Right ventricle myocardium inferior (tissue), 1 donor: ENCODE measurements at regions not wholly inside any gene's neighbourhood (a gene's known extent, or its start where the extent isn't known, plus 50 kb on each side); places are given as distances from the start of the nearest gene placed in this dataset.
"Not testable (repeated sequence)": the region's sequence is repeated elsewhere in the genome, so short reads cannot be mapped to it uniquely, and the experiment has no call there.

Experiments used
- ATAC-seq: fragments of 200-7000 bp; cut with Tn5 transposase; one replicate; pipeline ENCODE4 v1.9.1; 2020; ENCODE audit warnings: mild to moderate bottlenecking, moderate library complexity
- DNase-seq: peaks from one replicate; pipeline ENCODE4 v3.0.0; 2021; ENCODE audit errors: missing footprints
- intact Hi-C: fragments of 100-400 bp; cut with DNase I; formaldehyde crosslinking; loops from one replicate; pipeline ENCODE4 v1.11.0; 2022
- donor health status: DM: no; HTN: yes; CAD: no; lungs with severe emphysema.

DNA sequence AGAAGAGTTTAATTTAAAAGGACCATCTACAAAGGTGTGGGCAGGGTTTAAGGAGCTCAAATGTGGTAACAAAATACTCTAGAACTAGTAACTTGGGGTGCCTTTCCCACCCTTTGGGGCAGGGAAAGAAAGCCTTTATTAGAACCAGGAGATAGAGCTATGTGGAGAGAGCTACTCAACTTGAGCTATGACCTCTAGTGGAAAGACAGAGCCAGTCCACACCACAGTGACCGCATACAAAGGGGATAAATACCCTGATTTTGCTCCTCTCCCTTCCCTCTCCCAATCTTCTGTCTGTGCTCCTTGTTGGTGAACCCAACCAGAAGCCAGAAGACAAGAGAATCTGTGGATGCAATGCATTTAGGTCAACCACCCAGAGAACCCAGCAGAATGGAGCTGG lies 54.4 kb upstream of the JAK1 start:
- DNase-seq (no peak), ATAC-seq (no peak)
- intact Hi-C loops: no loop called here

DNA sequence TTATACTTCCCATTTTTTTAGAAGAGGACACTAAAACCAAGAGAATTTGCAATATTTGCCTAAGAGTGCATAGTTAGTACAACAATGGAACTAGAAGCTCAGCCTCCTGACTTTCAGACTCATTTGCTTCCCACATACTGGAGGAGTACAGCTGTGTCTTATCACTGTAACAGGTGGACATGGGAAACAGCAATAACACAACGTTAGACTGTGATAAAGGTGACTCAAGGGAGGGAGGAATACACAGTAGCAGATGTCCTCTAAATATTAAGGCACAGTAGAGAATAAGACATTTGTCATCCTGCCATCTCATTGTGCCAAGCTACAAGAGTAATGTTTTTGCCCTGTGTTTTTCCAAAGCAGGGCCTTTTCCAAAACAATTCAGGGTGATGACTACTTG lies 55.4 kb upstream of the JAK1 start:
- ATAC-seq (peak; percentile 66), DNase-seq (no peak)
- intact Hi-C loops: no loop called here

DNA sequence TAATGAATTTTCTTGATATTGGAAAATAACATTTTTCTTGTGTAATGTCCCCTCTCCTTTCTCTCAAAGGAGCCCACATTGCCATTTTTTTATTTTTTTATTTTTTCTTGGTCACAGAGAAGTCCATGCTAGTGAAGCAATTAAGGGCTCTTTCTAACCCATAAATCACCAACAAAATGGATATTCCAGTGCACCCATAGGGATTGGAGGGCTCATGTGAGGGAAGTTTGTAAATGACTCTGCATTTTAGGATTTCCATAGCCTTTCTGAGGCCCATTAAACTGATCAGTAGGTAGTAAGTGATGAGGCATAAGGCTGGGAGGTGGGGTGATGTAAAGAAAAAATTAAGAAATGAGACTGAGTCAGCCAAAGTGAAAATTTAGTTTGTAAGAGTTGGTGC lies 55.9 kb upstream of the JAK1 start:
- ATAC-seq (peak; percentile 5), DNase-seq (no peak)
- intact Hi-C loops: no loop called here

DNA sequence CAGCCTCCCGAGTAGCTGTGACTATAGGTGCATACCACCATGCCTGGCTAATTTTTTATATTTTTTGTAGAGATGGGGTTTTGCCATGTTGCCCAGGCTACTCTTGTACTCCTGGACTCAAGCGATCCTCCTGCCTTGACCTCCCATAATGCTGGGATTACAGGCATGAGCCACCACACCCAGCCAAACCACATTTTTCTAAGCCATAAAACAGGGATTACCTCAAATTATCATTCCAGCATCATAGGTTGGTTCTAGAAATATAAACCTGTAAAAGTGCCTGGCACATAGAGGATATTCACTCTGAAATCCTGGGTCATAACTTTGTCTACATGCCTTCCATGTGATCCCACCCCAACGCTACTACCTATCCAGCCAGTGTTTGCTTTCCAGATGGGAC lies 59.4 kb upstream of the JAK1 start:
- DNase-seq (no peak), ATAC-seq (no peak)
- intact Hi-C loops: no loop called here

DNA sequence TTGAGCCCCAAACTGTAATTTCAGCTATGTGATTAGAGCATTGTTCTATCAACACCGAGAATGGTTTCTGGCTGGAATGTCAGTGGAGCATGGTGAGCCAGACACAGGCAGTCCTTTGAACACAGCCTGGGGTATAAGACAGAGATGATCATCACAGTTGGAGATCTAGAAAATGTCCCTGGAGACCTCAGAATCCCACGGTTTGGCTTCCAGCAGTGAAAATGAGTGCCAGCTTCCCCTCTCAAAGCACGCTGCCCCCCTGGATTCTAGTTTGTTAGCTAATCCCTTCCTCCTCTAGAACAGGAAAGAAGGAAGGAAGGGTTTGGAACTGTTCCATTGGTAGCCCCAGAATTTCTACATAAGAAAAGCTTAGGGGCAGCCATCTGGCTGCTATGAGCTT lies 59.9 kb upstream of the JAK1 start:
- intact Hi-C loops: no loop called here
- DNase-seq (no peak), ATAC-seq (no peak)

DNA sequence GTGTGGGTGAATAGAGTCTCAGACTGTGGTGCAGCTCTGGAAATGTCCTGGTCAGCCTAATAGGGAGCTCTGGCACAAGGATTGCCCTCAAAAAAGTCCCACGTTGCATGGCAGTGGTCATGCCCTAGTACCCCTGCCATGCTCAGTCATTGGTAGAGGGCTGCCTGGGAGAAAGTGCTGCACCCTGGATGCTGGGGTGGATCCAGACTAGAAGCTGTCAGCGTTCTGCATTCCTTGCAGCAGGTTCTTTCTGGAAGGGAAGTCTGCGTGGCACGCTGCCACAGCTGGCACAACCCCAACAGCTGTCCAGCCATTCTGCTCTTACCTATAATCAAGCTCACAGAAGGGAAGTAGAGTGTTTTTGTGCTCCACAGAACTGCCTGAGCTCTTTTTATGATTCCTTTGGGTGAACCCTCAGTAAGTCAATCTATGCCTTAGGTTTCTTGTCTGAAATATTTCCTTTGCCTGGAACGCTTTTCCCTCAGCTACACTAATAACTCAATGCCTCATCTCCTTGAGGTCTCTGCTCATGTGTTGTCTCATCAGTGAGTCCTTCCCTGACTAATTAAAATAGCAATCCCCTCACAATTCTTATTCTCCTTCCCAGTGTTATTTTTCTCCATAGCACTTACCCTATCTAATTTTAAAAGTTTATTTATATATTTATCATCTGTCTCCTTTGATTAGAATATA lies 61.5 kb upstream of the JAK1 start:
- ATAC-seq (peak; percentile 57), DNase-seq (peak; percentile 76)
- intact Hi-C loops: no loop called here

DNA sequence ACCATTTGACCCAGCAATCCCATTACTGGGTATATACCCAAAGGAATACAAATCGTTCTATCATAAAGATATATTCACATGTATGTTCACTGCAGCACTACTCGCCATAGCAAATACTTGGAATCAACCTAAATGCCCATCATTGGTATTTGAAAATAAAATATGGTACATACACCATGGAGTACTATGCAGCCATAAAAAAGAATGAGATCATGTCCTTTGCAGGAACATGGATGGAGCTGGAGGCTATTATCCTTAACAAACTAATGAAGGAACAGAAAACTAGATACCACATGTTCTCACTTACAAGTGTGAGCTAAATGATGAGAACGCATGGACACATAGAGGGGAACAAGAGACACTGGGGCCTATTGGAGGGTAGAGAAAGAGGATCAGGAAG lies 63.1 kb upstream of the JAK1 start:
- DNase-seq, intact Hi-C loops, ATAC-seq: not testable (repeated sequence)

DNA sequence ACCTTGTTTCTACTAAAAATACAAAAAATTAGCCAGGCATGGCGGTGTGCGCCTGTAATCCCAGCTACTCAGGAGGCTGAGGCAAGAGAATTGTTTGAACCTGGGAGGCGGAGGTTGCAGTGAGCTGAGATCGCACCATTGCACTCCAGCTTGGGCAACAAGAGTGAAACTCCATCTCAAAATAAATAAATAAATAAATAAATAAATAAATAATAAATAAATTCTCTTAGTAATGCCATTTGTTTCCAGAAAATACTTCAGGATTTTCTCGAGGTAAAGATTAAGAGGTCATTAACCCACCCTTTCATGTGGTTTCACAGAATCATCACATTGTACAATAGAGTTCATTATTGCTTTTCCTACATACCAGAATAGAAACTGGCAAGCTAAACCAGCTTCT lies 68.5 kb upstream of the JAK1 start:
- DNase-seq, ATAC-seq, intact Hi-C loops: not testable (repeated sequence)

DNA sequence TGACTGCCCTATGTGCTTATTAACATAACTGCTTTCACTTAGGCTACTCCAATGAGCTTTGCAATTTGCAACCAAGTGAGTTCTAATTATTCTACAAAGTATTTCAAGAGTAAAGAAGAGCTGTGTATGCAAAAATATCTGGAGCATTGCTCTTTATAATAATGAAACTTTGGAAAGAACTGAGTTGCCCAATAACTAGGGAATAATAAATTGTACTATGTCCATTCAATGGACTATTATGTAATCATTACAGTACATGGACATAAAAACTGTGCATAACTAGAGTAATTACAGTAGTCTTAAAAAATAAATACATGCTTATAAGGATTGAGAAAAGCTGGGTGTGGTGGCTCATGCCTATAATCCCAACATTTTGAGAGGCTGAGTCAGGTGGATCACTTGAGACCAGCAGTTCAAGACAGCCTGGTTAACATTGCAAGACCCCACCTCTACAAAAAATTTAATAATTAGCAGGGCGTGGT lies 70.3 kb upstream of the JAK1 start:
- DNase-seq: no peak
- intact Hi-C loops: no loop called here
- no peak for ATAC-seq

DNA sequence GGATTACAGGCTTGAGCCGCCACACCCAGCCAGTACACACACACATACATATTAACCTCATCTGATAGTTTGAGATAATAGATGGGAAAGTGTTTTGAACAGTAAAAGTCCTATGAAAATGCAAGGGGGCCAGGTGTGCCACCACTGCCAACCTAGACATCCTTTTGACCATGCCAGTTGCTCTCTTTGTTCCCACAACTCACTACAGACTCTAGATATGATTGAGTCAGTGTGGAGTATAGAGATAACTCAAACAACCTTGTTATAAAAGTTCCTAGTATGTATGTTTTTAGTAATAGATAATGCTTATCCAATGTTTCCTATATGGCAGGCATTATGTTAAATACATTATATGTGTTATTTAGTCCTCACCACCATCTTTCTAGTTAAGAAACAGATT lies 72.7 kb upstream of the JAK1 start:
- intact Hi-C loops: no loop called here
- no peak for DNase-seq
- no peak for ATAC-seq

DNA sequence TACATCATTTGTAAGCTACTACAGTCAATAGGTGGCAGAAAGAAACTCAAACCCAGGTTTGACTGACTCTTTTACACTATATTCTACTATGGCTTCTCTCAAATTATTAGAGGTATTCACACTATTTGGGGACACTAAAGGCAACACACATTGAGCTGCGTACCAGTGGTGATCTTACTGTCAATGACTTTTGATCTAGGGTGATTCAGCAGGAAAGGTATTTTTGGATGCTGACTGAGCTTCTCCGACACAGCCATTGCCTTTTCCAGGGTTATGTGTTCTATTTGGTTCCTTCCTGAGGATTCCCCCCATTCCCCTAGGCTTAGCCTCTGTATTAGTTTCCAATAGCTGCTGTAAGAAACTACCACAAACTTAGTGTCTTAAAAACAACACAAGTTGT lies 73.2 kb upstream of the JAK1 start:
- intact Hi-C loops: no loop called here
- DNase-seq (no peak), ATAC-seq (no peak)

DNA sequence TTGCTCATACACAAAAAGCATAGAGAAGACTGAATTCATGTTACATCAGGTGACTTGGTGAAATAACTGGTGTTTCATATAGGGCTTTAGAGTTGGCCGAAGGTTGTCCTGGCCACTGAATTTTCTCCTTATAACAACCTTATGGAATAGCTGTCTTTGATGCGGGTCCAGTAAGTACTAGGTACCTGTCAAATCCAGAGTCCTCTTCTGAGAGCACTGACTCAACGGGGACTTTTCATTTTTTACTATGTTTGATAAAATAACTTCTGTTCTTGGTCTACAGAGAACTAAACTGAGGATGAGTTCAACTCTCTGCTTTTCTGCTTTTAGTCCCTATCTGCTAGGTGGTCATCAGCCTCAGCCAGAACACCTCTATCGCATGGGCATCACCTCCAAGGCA lies 76.1 kb upstream of the JAK1 start:
- no peak for DNase-seq
- intact Hi-C loops: no loop called here
- no peak for ATAC-seq

DNA sequence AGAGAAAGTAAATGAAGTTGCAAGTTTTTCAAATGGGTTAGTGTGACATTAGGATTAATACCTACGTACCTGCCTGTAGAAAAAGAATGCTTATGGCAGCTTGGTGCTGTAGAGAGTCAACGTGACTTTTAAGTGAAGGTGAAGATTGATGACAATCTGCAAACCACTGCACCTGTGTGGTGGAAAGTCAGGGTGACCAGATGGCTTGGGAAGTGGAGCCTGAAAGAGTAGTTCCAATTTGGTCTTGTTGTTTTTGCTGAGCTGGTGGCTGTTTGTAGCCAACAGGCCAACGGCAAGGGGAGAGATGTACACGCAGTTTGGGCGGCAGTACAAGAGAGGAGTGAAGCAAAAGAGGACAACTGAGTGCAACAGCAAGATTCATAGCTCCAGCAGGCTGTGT lies 78.1 kb upstream of the JAK1 start:
- intact Hi-C loops: no loop called here
- no peak for ATAC-seq

DNA sequence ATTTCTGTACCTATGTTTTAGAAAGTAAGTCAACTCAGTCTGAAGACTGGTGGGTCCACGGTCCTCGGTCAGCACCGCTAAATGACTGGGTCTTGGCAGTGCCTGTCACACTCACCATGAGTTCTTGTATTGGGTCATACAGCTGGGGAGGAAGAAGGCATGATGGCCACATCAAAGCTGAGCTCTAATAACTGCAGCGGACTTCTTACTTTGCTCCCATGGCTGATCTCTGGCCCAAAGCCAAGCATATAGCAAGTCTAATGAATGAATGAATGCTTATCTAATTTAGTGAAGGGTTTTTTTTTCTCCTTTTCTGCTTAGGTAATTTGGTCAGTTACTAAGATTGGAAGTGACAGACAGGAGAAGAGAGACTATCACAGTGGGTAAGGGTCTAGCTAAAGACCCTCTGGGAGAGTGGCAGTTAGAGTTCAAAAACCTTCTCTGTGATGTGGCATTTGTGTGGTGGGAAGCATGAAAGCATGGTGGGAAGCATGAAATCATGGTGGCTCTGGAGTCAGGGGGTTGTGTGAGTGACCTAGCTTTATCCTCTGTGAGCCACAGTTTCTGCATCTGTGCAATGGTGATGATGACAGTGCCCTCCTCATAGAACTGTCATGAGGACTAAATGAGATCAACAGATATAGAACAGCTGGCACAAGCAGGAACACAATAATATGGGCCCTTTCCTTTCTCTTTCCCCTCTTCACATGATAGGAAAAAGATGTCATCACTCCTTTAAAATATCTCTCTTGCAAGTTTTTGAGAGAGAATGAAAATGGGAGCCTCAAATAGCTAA lies 78.9 kb upstream of the JAK1 start:
- intact Hi-C loops: no loop called here

More for the DNA sequence above, 78.1 kb upstream of the JAK1 start:
- DNase-seq: no peak

DNA sequence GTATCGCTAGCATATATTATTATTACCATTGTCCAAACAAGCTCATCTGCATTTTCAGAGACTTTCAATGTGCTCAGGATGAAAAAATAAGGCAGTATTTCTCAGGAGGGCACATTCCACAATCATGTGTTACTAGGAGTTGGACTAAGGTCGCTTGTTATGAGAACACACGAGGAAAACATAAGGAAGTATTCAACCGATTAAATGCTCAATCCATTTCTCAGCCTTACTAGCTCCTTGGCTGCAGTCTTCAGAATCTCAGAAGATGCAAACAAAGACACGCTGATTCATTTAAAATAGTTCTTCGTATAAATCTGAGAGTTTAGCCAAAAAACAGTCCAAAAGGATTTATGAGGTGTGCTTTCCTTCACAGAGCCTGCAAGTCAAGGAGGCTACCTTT lies 82.0 kb upstream of the JAK1 start:
- intact Hi-C loops: no loop called here
- no peak for DNase-seq
- ATAC-seq: no peak

More for the DNA sequence above, 78.9 kb upstream of the JAK1 start:
- DNase-seq (no peak), ATAC-seq (no peak)

DNA sequence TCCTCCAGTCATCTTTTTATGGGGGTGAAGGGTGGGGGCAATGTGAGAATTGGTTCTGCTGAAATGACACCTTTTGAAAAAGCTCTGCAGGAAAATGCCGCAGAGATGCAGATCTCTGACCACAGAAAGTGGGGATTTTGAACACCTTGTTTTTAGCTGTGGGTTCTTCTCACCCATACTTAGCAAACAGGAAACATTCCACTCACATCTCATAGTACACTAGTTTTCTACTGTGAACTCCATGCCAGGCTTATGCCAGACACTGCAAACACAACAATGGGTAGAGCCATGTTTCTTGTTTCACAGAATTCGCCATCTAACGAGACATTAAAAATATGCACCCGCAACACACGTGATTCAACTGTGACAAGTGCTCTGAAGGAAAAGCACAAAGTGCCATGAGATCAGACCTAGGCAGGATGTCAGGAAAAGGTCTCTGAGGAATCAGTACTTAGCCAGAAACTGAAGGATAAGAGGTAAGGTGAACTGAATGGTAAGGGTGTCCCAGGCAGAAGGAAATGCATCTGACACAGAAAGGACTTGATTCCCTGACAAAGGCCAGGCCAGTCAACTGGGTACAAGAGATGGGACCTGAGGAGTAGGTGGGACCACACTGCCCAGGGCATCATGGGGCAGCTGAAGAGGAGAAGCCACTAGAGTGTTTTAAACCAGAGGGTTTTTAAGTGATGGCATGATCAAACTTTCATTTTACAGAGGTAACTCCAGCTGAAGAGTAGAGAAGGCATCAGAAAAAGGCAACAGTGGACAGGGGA lies 83.8 kb upstream of the JAK1 start:
- no peak for ATAC-seq
- intact Hi-C loops: no loop called here

DNA sequence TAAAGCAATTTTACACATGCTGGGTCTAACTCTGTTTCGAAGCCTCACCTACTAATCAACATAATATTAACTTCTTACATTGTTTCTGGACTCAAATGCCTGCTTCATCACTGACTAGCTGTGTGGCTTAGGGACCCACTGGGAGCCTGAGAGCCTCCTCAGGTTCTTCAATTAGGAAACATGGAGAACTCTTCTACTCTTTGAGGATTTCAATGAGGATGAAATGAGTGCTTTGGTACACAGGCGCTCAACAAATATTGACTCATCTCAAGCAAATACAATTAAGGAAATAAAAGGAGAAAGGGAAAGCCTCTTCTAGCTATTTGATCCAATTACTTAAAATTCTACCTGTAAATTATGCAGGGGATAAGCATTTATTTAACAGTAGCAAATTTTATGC lies 84.4 kb upstream of the JAK1 start:
- intact Hi-C loops: no loop called here
- ATAC-seq (no peak), DNase-seq (no peak)

More for the DNA sequence above, 83.8 kb upstream of the JAK1 start:
- DNase-seq: no peak

DNA sequence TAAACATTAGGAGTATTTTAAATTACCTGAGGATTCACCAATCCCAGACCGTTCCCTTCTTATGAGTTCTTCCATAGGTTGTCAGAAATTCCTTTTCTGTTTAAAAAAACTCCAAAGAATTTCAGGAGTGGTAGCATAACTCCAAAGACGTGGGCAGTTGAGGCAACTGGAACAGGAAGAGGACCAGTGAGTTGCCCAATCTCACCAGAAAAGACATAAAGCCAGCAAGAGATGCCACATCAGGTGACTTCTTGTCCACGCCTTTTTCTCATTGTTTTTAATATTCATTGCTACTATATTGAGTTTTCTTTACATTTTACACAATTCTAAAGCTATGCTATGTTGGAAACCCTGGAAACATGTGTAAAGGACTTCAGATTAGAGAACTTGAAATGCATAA lies 88.1 kb upstream of the JAK1 start:
- no peak for ATAC-seq
- DNase-seq: no peak
- intact Hi-C loops: no loop called here

DNA sequence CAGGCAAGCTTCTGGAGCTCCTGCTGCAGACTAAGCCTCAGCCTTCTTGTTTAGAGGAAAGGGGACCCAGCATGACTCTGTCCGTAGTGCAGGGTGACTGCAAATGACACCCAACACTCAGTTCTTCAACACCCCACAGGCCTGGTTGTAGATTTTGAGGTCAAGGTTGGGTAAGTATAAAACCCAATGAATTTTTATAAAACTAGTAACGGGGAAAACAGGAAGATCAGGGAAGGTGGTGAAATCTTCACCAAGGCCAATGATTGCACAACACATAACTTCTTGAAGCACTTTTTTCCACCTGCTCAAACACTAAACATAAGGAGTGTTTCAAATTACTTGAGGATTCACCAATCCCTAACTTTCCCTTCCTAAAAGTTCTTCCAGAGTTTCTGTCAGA lies 89.4 kb upstream of the JAK1 start:
- intact Hi-C loops: no loop called here
- DNase-seq (no peak), ATAC-seq (peak; percentile 29)

DNA sequence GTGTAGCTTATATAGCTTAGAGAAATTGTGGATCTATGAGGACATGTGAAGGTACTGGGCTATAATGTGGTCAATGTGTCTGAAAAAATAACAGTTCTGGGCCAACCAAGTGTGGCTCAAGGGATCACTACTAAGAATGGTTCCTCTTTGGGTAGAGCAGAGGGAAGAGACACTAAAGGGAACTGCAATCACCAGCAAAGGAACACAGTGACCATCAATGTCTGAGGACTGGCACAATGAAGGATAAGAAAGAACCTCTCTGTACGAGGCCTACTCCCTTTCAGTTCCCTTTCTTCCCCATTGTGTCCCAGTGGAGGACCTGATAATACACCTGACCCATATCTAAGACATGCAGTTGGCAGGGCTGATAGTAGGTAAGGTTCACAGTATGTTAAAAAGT lies 89.9 kb upstream of the JAK1 start:
- ATAC-seq: peak; percentile 47
- intact Hi-C loops: no loop called here
- no peak for DNase-seq
